Neuronal stem cell (in vitro differentiated cells): ENCODE measurements at regions not wholly inside any gene's neighbourhood (a gene's known extent, or its start where the extent isn't known, plus 50 kb on each side); places are given as distances from the start of the nearest gene placed in this dataset.
A peak's percentile ranks its signal among the peaks of the same experiment; 100 is the strongest.

Experiments
- DNase-seq: peaks from one replicate; pipeline ENCODE4 v3.0.0-alpha.2; 2013; ENCODE audit warnings: low spot score
- H2AFZ ChIP-seq: one replicate; pipeline ENCODE4 v1.6.1; 2013; ENCODE audit warnings: mild to moderate bottlenecking, low read length, inconsistent platforms
- H2AK5ac ChIP-seq: 2 replicates; pipeline ENCODE4 v1.6.1; 2013; ENCODE audit warnings: low read depth, mild to moderate bottlenecking, inconsistent platforms, low read length, moderate library complexity, mixed read lengths
- H2BK120ac ChIP-seq: 2 replicates; pipeline ENCODE4 v1.6.1; 2013; ENCODE audit warnings: low read depth, mild to moderate bottlenecking, inconsistent platforms, low read length, moderate library complexity, mixed read lengths
- H2BK12ac ChIP-seq: one replicate; pipeline ENCODE4 v1.6.1; 2013; ENCODE audit warnings: low read length, inconsistent platforms
- H2BK15ac ChIP-seq: 2 replicates; pipeline ENCODE4 v1.6.1; 2013; ENCODE audit warnings: mild to moderate bottlenecking, low read length, inconsistent platforms, mixed read lengths
- H2BK5ac ChIP-seq: one replicate; pipeline ENCODE4 v1.6.1; 2013; ENCODE audit warnings: inconsistent platforms, mild to moderate bottlenecking, low read length, moderate library complexity
- H3K14ac ChIP-seq: one replicate; pipeline ENCODE4 v1.6.1; 2013; ENCODE audit warnings: low read length, inconsistent platforms
- H3K18ac ChIP-seq: 2 replicates; pipeline ENCODE4 v1.6.1; 2013; ENCODE audit warnings: low read length, inconsistent platforms
- H3K23ac ChIP-seq: 2 replicates; pipeline ENCODE4 v1.6.1; 2013; ENCODE audit warnings: low read depth, mild to moderate bottlenecking, mixed read lengths, low read length, inconsistent platforms; ENCODE audit not compliant: poor library complexity
- H3K27ac ChIP-seq: replicated peaks from 3 replicates; pipeline ENCODE4 v1.5.1; 2013; ENCODE audit warnings: low read length, inconsistent platforms
- H3K27me3 ChIP-seq, 3 experiments: 2 replicates each; pipeline ENCODE4 v1.6.1; 2013; ENCODE audit warnings: low read length in 3 of 3, mild to moderate bottlenecking in 2 of 3, inconsistent platforms in 1 of 3, low read depth in 1 of 3, mixed read lengths in 1 of 3, moderate library complexity in 1 of 3; ENCODE audit not compliant: control insufficient read depth in 3 of 3, insufficient read depth in 3 of 3
- H3K36me3 ChIP-seq, 2 donors: replicated peaks in 1 of 2; 2 replicates each; pipeline ENCODE4 v1.6.1; 2013; ENCODE audit warnings: low read length in 2 of 2; ENCODE audit not compliant: control insufficient read depth in 2 of 2, insufficient read depth in 2 of 2
- H3K4ac ChIP-seq: 2 replicates; pipeline ENCODE4 v1.6.1; 2013; ENCODE audit warnings: inconsistent platforms, mild to moderate bottlenecking, low read length, moderate library complexity
- H3K4me1 ChIP-seq, 2 donors: 1 replicate in 1 of 2; 2 replicates in 1 of 2; pipeline ENCODE4 v1.6.1; 2013; ENCODE audit warnings: low read length in 2 of 2, low read depth in 1 of 2; ENCODE audit not compliant: control insufficient read depth in 2 of 2, insufficient read depth in 1 of 2
- H3K4me2 ChIP-seq: one replicate; pipeline ENCODE4 v1.6.1; 2013; ENCODE audit warnings: mild to moderate bottlenecking, low read length, inconsistent platforms; ENCODE audit not compliant: insufficient read depth, poor library complexity, severe bottlenecking
- H3K4me3 ChIP-seq, 2 donors: 2 replicates each; pipeline ENCODE4 v1.5.1; 2013; ENCODE audit warnings: low read length in 2 of 2, mild to moderate bottlenecking in 2 of 2, inconsistent platforms in 1 of 2, moderate library complexity in 1 of 2
- H3K79me1 ChIP-seq: one replicate; pipeline ENCODE4 v1.6.1; 2013; ENCODE audit warnings: low read depth, mild to moderate bottlenecking, inconsistent platforms, low read length, moderate library complexity
- H3K9ac ChIP-seq: one replicate; pipeline ENCODE4 v1.6.1; 2013; ENCODE audit warnings: mild to moderate bottlenecking, low read depth, low read length, inconsistent platforms; ENCODE audit not compliant: poor library complexity
- H3K9me3 ChIP-seq, 2 donors: replicated peaks in 1 of 2; 2 replicates each; pipeline versions ENCODE3 to v1.6.1; 2013; ENCODE audit warnings: low read length in 2 of 2, mild to moderate bottlenecking in 2 of 2, inconsistent platforms in 1 of 2, low read depth in 1 of 2, mixed read lengths in 1 of 2, moderate library complexity in 1 of 2; ENCODE audit not compliant: control insufficient read depth in 2 of 2, insufficient read depth in 1 of 2
- H4K8ac ChIP-seq: one replicate; pipeline ENCODE4 v1.6.1; 2013; ENCODE audit warnings: low read depth, mild to moderate bottlenecking, inconsistent platforms, low read length, moderate library complexity
- H4K91ac ChIP-seq: one replicate; pipeline ENCODE4 v1.6.1; 2013; ENCODE audit warnings: low read length, low read depth, mild to moderate bottlenecking, inconsistent platforms; ENCODE audit not compliant: poor library complexity
- WGBS, 2 donors: extraction: QIAGEN DNeasy Blood & Tissue Kit; methylation state at CpG; one replicate each; pipeline ENCODE4 v1.1.7; 2013; ENCODE audit warnings: missing lambda C conversion rate in 2 of 2, mixed read lengths in 1 of 2; ENCODE audit not compliant: insufficient read length in 2 of 2, insufficient replicate concordance in 1 of 2; ENCODE audit errors: extremely low coverage in 2 of 2; 5-methylcytosine and 5-hydroxymethylcytosine counted together

- H3K4ac ChIP-seq, result no peak overlapping the region
Observed at GRCh38 chr5:78701795-78702410, 53.3 kb upstream of the LHFPL2 start.

GRCh38 chr5:78699552-78700153 lies 51.1 kb upstream of the LHFPL2 start:
- Histone ChIP-seq H2BK5ac (no peak overlapping the region), H2BK15ac (no peak overlapping the region), H3K36me3 (no peaks in the 10 kb centered on the region), H3K4ac (no peak overlapping the region), H3K14ac (no peak overlapping the region), H3K4me3 (no peak overlapping the region), H3K4me2 (no peak overlapping the region), H3K9me3 (no peaks in the 10 kb centered on the region), H3K79me1 (no peaks in the 10 kb centered on the region), H3K27me3 (no peaks in the 10 kb centered on the region), H3K4me1 (no peaks in the 10 kb centered on the region), H4K91ac (no peak overlapping the region), H3K23ac (no peak overlapping the region), H3K18ac (no peak overlapping the region), H3K27ac (no peak overlapping the region), H2AFZ (peak overlapping the region; percentile 55), H4K8ac (no peak overlapping the region), H2BK12ac (no peak overlapping the region), H2BK120ac (no peak overlapping the region), H2AK5ac (no peak overlapping the region), H3K9ac (no peak overlapping the region)
- DNase-seq, result no peak
- WGBS, 2 donors, result no CpG with 5 or more reads among the region's 6 CpGs

More at GRCh38 chr5:78701795-78702410, 53.3 kb upstream of the LHFPL2 start:
- no peak for DNase-seq
- no peak overlapping the region for H2BK15ac ChIP-seq
- H3K14ac ChIP-seq, result no peak overlapping the region
- H3K9me3 ChIP-seq, result no peaks in the 10 kb centered on the region
- no peak overlapping the region for H4K8ac ChIP-seq
- no peak overlapping the region for H2BK5ac ChIP-seq
- H4K91ac ChIP-seq, result no peak overlapping the region
- no peak overlapping the region for H2BK120ac ChIP-seq
- H3K23ac ChIP-seq, result no peak overlapping the region
- no peaks in the 10 kb centered on the region for H3K36me3 ChIP-seq
- H3K79me1 ChIP-seq, result no peaks in the 10 kb centered on the region
- H2AFZ ChIP-seq, result no peak overlapping the region
- no peak overlapping the region for H3K4me2 ChIP-seq
- H3K27me3 ChIP-seq, result no peaks in the 10 kb centered on the region
- no peaks in the 10 kb centered on the region for H3K4me1 ChIP-seq
- H2AK5ac ChIP-seq, result no peak overlapping the region
- H2BK12ac ChIP-seq, result no peak overlapping the region
- no peak overlapping the region for H3K9ac ChIP-seq
- no peak overlapping the region for H3K4me3 ChIP-seq
- WGBS, 2 donors, result no CpG with 5 or more reads among the region's 3 CpGs
- no peak overlapping the region for H3K27ac ChIP-seq
- H3K18ac ChIP-seq, result no peak overlapping the region

- peak overlapping the region; percentile 21 for H2AFZ ChIP-seq
- no peak overlapping the region for H3K27ac ChIP-seq
- DNase-seq, result no peak
- H2BK120ac ChIP-seq, result no peak overlapping the region
- H3K27me3 ChIP-seq, result no peaks in the 10 kb centered on the region
- H3K9ac ChIP-seq, result no peak overlapping the region
- H3K9me3 ChIP-seq, result no peaks in the 10 kb centered on the region
- no peaks in the 10 kb centered on the region for H3K4me1 ChIP-seq
- no peak overlapping the region for H3K4me3 ChIP-seq
- H2BK12ac ChIP-seq, result no peak overlapping the region
- no peak overlapping the region for H3K23ac ChIP-seq
- H4K91ac ChIP-seq, result no peak overlapping the region
- H3K14ac ChIP-seq, result no peak overlapping the region
- H2AK5ac ChIP-seq, result no peak overlapping the region
- H2BK15ac ChIP-seq, result no peak overlapping the region
- no peak overlapping the region for H2BK5ac ChIP-seq
- H3K18ac ChIP-seq, result no peak overlapping the region
- H3K79me1 ChIP-seq, result no peaks in the 10 kb centered on the region
- H3K4me2 ChIP-seq, result no peak overlapping the region
- H4K8ac ChIP-seq, result no peak overlapping the region
- WGBS, 2 donors, result no CpG with 5 or more reads among the region's 4 CpGs
- no peak overlapping the region for H3K4ac ChIP-seq
- H3K36me3 ChIP-seq, result no peaks in the 10 kb centered on the region
Observed at GRCh38 chr5:78698191-78698791, 49.7 kb upstream of the LHFPL2 start.
